SK-N-SH (cell line): ENCODE measurements at regions not wholly inside any gene's neighbourhood (a gene's known extent, or its start where the extent isn't known, plus 50 kb on each side); places are given as distances from the start of the nearest gene placed in this dataset.

Experiments used
- CTCF ChIA-PET: fragments of 300-600, 350-600 bp; formaldehyde crosslinking; extraction: SDS; loops from one replicate; lab custom pipeline; 2021; lab: Yijun Ruan, JAX
- POLR2A ChIA-PET: fragments of 350-600 bp; sonication (Branson Sonifier 250); formaldehyde crosslinking; extraction: SDS; loops from one replicate; lab custom pipeline; 2020; ENCODE audit warnings: antibody characterized with exemption, inconsistent platforms; lab: Yijun Ruan, JAX
- DNase-seq: peaks from one replicate; pipeline ENCODE4 v3.0.0; 2012
- H2AFZ ChIP-seq: fragments of 200-600 bp; sonication (generic); 2 replicates; pipeline ENCODE4 v1.8.1; 2016; ENCODE audit warnings: antibody characterized with exemption, mild to moderate bottlenecking, low read depth
- H3F3A ChIP-seq: fragments of 200-600 bp; sonication (generic); replicated peaks from 2 replicates; pipeline ENCODE3; 2016; ENCODE audit warnings: antibody characterized with exemption, mild to moderate bottlenecking; ENCODE audit not compliant: insufficient read depth
- H3K27ac ChIP-seq, 2 experiments: fragments of 200-500 bp in 1 of 2; fragments of 200-600 bp in 1 of 2; sonication (Bioruptor generic) in 1 of 2; sonication (generic), shearing (Covaris generic) in 1 of 2; 2 replicates each; pipeline versions ENCODE4 v1.5.1 to v1.6.1; 2014 to 2016; ENCODE audit warnings: low read depth in 2 of 2, inconsistent platforms in 1 of 2, low read length in 1 of 2, mild to moderate bottlenecking in 1 of 2, mixed read lengths in 1 of 2
- H3K27me3 ChIP-seq: fragments of 200-600 bp; sonication (generic), shearing (Covaris generic); 2 replicates; pipeline ENCODE4 v1.6.1; 2016; ENCODE audit warnings: mixed run types; ENCODE audit not compliant: insufficient read depth
- H3K36me3 ChIP-seq, 2 experiments: fragments of 200-500 bp in 1 of 2; fragments of 200-600 bp in 1 of 2; sonication (Bioruptor generic) in 1 of 2; sonication (generic) in 1 of 2; replicated peaks in 1 of 2; 2 replicates each; pipeline versions ENCODE3 to v1.5.1; 2014 to 2016; ENCODE audit warnings: low read length in 1 of 2, mild to moderate bottlenecking in 1 of 2; ENCODE audit not compliant: insufficient read depth in 2 of 2, control insufficient read depth in 1 of 2
- H3K4me1 ChIP-seq, 2 experiments: fragments of 200-500 bp in 1 of 2; fragments of 200-600 bp in 1 of 2; sonication (Bioruptor generic) in 1 of 2; sonication (generic), shearing (Covaris generic) in 1 of 2; 2 replicates each; pipeline versions ENCODE4 v1.5.1 to v1.6.1; 2014 to 2016; ENCODE audit warnings: low read depth in 1 of 2, low read length in 1 of 2, mixed run types in 1 of 2; ENCODE audit not compliant: insufficient read depth in 2 of 2, control insufficient read depth in 1 of 2
- H3K4me2 ChIP-seq: fragments of 200-600 bp; sonication (generic), shearing (Covaris generic); 2 replicates; pipeline ENCODE4 v1.6.1; 2017; ENCODE audit warnings: mixed run types
- H3K4me3 ChIP-seq, 2 experiments: fragments of 200-500 bp in 1 of 2; fragments of 200-600 bp in 1 of 2; sonication (Bioruptor generic) in 1 of 2; sonication (generic), shearing (Covaris generic) in 1 of 2; 2 replicates each; pipeline versions ENCODE4 v1.5.1 to v1.8.1; 2014 to 2016; ENCODE audit warnings: low read depth in 2 of 2, inconsistent platforms in 1 of 2, low read length in 1 of 2, mild to moderate bottlenecking in 1 of 2, mixed read lengths in 1 of 2, moderate library complexity in 1 of 2
- H3K79me2 ChIP-seq: fragments of 200-600 bp; sonication (generic); 2 replicates; pipeline ENCODE4 v1.8.1; 2017; ENCODE audit warnings: mild to moderate bottlenecking; ENCODE audit not compliant: insufficient read depth
- H3K9ac ChIP-seq: fragments of 200-600 bp; sonication (generic); 2 replicates; pipeline ENCODE4 v1.6.1; 2017; ENCODE audit warnings: mixed run types
- H3K9me2 ChIP-seq: fragments of 200-600 bp; sonication (generic); 2 replicates; pipeline ENCODE4 v1.6.1; 2017; ENCODE audit warnings: mixed run types
- H3K9me3 ChIP-seq: fragments of 200-600 bp; sonication (generic); 2 replicates; pipeline ENCODE4 v1.6.1; 2017; ENCODE audit warnings: mixed run types, mild to moderate bottlenecking, moderate library complexity
- H4K20me1 ChIP-seq: fragments of 200-600 bp; sonication (generic); 2 replicates; pipeline ENCODE4 v1.6.1; 2017; ENCODE audit warnings: mild to moderate bottlenecking, mixed run types; ENCODE audit not compliant: insufficient read depth
- CHD2 ChIP-seq: fragments of 150-350 bp; IDR thresholded peaks from 2 replicates; pipeline ENCODE4 v1.6.1; 2018; ENCODE audit warnings: low read length; ENCODE audit not compliant: partially characterized antibody
- EP300 ChIP-seq, 2 experiments: IDR thresholded peaks; 2 replicates each; pipeline versions ENCODE4 v1.4.0 to v1.6.1; 2012; ENCODE audit warnings: borderline replicate concordance in 1 of 2, low read depth in 1 of 2, low read length in 1 of 2
- EZH2phosphoT487 ChIP-seq: fragments of 200-600 bp; sonication (generic); IDR thresholded peaks from 2 replicates; pipeline ENCODE4 v1.6.1; 2017; ENCODE audit warnings: low read depth, mixed run types, mild to moderate bottlenecking, antibody characterized with exemption, moderate library complexity, borderline replicate concordance
- FOXJ3 ChIP-seq: sonication (generic); formaldehyde crosslinking; IDR thresholded peaks from 2 replicates; pipeline ENCODE4 v1.5.1; 2020; ENCODE audit warnings: mild to moderate bottlenecking, missing genetic modification reagents
- GABPA ChIP-seq: IDR thresholded peaks from 2 replicates; pipeline ENCODE4 v1.4.0; 2012; ENCODE audit warnings: low read depth, mild to moderate bottlenecking
- IRF3 ChIP-seq: fragments of 150-350 bp; IDR thresholded peaks from 2 replicates; pipeline ENCODE4 v1.6.1; 2016; ENCODE audit warnings: mild to moderate bottlenecking, low read depth, low read length
- MEF2A ChIP-seq: IDR thresholded peaks from 2 replicates; pipeline ENCODE4 v1.4.0; 2012; ENCODE audit warnings: low read depth, borderline replicate concordance
- NFIC ChIP-seq: IDR thresholded peaks from 2 replicates; pipeline ENCODE4 v1.4.0; 2012; ENCODE audit warnings: borderline replicate concordance
- NRF1 ChIP-seq: IDR thresholded peaks from 2 replicates; pipeline ENCODE4 v1.6.1; 2012; ENCODE audit warnings: low read depth, mild to moderate bottlenecking, low read length
- PBX3 ChIP-seq: IDR thresholded peaks from 2 replicates; pipeline ENCODE4; 2012
- POLR2AphosphoS5 ChIP-seq: IDR thresholded peaks from 2 replicates; pipeline ENCODE4 v1.6.1; 2012; ENCODE audit warnings: low read depth, low read length
- RCOR1 ChIP-seq: fragments of 150-350 bp; IDR thresholded peaks from 2 replicates; pipeline ENCODE4 v1.6.1; 2017; ENCODE audit warnings: antibody characterized with exemption, low read length
- RFX5 ChIP-seq: IDR thresholded peaks from 2 replicates; pipeline ENCODE4 v1.6.1; 2012; ENCODE audit warnings: mild to moderate bottlenecking, improper control_type of control experiment, low read length
- TAF1 ChIP-seq: IDR thresholded peaks from 2 replicates; pipeline ENCODE4 v1.6.1; 2012; ENCODE audit warnings: low read depth, mild to moderate bottlenecking, low read length, moderate library complexity, borderline replicate concordance
- TEAD4 ChIP-seq: IDR thresholded peaks from 2 replicates; pipeline ENCODE4 v1.4.0; 2012; ENCODE audit warnings: mild to moderate bottlenecking, borderline replicate concordance; ENCODE audit not compliant: insufficient read depth
- USF1 ChIP-seq: IDR thresholded peaks from 2 replicates; pipeline ENCODE4 v1.4.0; 2012; ENCODE audit warnings: low read depth, borderline replicate concordance
- YY1 ChIP-seq: IDR thresholded peaks from 2 replicates; pipeline ENCODE4 v1.4.0; 2012; ENCODE audit warnings: low read depth, mild to moderate bottlenecking
- ZBTB33 ChIP-seq: IDR thresholded peaks from 2 replicates; pipeline ENCODE4 v1.4.0; 2012; ENCODE audit warnings: low read depth, borderline replicate concordance
- WGBS: methylation state at CpG from one replicate; pipeline ENCODE4 v1.1.6; 2017; ENCODE audit warnings: low lambda C conversion rate; 5-methylcytosine and 5-hydroxymethylcytosine counted together

- POLR2A ChIA-PET, result no interaction called here
- H2AFZ ChIP-seq, result no peak overlapping the region
- no peak for TF ChIP-seq RFX5
- TF ChIP-seq IRF3, result no peak
- TF ChIP-seq PBX3, result no peak
- TF ChIP-seq EZH2phosphoT487, result no peak
- no peak for TF ChIP-seq NRF1
- no peak for TF ChIP-seq GABPA
- TF ChIP-seq RCOR1, result no peak
- no peak for TF ChIP-seq POLR2AphosphoS5
- TF ChIP-seq YY1, result no peak
- TF ChIP-seq TAF1, result no peak
- no peak for TF ChIP-seq EP300 (IDR thresholded peaks at IDR 0.05; ENCODE audit: borderline replicate concordance in 1 of 2, low read depth in 1 of 2, low read length in 1 of 2)
- TF ChIP-seq FOXJ3 (CRISPR knock-in tag), result no peak
- no peak for TF ChIP-seq TEAD4
- TF ChIP-seq, all 33 proteins: peak for 0
- Histone ChIP-seq H3K36me3 (no peaks in the 10 kb centered on the region), H3K4me2 (no peak overlapping the region), H3K27ac (no peak overlapping the region), H3K4me1 (no peaks in the 10 kb centered on the region; a peak in 1 of 4 replicates), H3K9me2 (no peaks in the 10 kb centered on the region), H4K20me1 (no peaks in the 10 kb centered on the region), H3K79me2 (no peaks in the 10 kb centered on the region), H3K9me3 (no peaks in the 10 kb centered on the region), H3F3A (no peaks in the 10 kb centered on the region), H3K4me3 (no peak overlapping the region), H3K27me3 (no peaks in the 10 kb centered on the region), H3K9ac (no peak overlapping the region)
- 94% methylated on average over 1 of the region's 1 CpG for WGBS
- CTCF ChIA-PET, result no interaction called here
- no peak for DNase-seq
These were observed 455.2 kb downstream of the PLA2G4A start for GRCh38 chr1:187283984-187284383.

- no peaks in the 10 kb centered on the region for H3K79me2 ChIP-seq
- TF ChIP-seq EZH2phosphoT487 (no peak), RFX5 (no peak), NFIC (no peak), MEF2A (no peak), USF1 (no peak), ZBTB33 (no peak), CHD2 (no peak), RCOR1 (no peak), PBX3 (no peak), IRF3 (no peak)
- no peak overlapping the region for H3K4me2 ChIP-seq
- H3K9ac ChIP-seq, result no peak overlapping the region
- no peak overlapping the region for H3K4me3 ChIP-seq
- no peak overlapping the region for H3K27ac ChIP-seq
- H3K4me1 ChIP-seq, result no peaks in the 10 kb centered on the region; a peak in 1 of 4 replicates
- H2AFZ ChIP-seq, result no peak overlapping the region
- H3K27me3 ChIP-seq, result no peaks in the 10 kb centered on the region
- ChIA-PET CTCF (interaction anchor here (0.6 kb wide), 1 partner anchor 90 kb away, joined by 3 read pairs; no protein-coding TSS in a partner anchor), POLR2A (no interaction called here)
- no peaks in the 10 kb centered on the region for H3K36me3 ChIP-seq
- H3K9me3 ChIP-seq, result no peaks in the 10 kb centered on the region; the same call in 1 of the 2 replicates
- no peak for DNase-seq
- no peaks in the 10 kb centered on the region for H3K9me2 ChIP-seq
- no peaks in the 10 kb centered on the region for H4K20me1 ChIP-seq
- 57% methylated on average over 3 of the region's 3 CpGs for WGBS
- H3F3A ChIP-seq, result no peaks in the 10 kb centered on the region
These were observed 465.9 kb downstream of the PLA2G4A start for GRCh38 chr1:187294421-187295201.
